Endothelial cell of hepatic sinusoid (primary cell): ENCODE measurements at regions not wholly inside any gene's neighbourhood (a gene's known extent, or its start where the extent isn't known, plus 50 kb on each side); places are given as distances from the start of the nearest gene placed in this dataset.

ENCODE experiments used
- in situ Hi-C: cut with HindIII; loops from 2 replicates; pipeline ENCODE4 v1.10.0; 2017; ENCODE audit warnings: low sequenced_read_pairs

DNA sequence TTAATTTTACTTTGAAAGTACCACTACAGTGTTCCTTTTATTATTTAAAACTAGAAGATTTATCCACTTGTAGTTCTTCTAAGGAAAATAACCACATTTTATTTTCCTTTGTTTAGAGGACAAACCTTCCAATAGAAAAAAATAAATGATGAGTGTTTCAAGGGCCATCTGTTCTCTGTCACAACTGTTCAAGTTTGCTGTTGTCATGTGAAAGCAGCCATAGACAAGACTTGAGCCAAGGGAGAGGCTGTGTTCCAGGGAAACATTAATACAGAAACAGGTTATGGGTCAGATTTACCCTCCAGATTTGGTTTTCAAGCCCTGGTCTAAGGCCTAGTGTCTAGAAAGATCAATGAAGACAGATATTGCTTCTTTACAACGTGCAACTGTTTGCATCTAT lies 463.6 kb downstream of the C6orf118 start:
- in situ Hi-C loops: no loop called here

DNA sequence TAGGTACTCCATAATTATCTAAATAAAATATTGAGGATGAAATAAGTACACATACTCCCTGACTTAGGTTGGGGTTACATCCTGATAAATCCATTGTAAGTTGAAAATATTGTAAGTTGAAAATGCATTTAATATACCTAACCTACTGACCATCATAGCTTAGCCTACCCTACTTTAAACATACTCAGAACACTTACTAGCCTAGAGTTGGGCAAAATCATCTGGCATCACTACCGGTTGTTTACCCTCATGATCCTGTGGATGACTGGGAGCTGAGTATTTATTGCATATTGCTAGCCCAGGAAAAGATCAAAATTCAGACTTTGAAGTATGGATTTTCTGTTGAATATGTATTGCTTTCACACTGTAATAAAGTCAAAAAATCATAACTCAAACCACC lies 467.3 kb downstream of the C6orf118 start:
- in situ Hi-C loops: no loop called here

DNA sequence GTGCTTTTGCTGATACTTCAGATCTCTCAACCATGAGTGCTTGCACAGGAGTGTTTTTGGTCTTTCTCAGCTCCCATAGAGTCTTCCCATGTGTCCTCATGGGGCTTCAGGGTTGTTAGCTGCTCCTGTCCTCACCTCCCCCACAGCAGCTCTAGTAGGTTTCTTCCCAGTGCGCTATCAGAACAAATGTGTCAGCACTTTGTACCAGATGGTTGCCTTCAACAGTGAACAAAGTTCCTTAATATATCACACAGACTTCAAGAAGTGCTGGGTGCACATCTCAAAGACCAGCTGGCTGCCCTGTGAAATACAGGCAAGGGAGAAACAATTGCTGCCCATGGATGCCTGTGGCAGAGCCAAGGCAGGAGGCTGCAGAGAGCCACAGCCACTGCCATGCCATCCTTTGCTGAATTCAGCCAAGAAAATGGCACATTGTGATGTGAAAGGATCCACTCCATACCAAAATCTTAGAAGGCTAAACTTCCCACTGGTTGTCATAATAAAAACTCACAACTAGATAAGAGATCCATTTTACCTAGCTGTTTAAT lies 471.3 kb downstream of the C6orf118 start:
- in situ Hi-C loops: no loop called here

DNA sequence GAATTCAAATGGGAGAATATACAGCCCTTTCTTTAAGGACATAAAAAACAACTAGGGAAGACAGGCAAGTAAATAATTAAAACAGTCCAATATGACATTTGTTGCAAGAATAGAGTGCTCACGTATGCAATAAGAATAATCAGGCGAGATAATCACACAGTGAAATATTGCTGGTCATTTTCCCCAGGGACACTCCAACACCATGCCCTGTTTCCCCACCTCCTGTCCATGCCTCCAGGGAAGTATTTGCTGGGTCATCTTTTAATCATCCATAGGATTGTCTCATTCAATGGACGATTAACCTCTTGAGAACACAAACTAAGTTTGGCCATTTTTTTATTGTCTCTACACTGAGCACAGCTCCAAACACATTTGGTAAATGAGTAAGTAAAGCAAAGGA lies 472.9 kb downstream of the C6orf118 start:
- in situ Hi-C loops: no loop called here

DNA sequence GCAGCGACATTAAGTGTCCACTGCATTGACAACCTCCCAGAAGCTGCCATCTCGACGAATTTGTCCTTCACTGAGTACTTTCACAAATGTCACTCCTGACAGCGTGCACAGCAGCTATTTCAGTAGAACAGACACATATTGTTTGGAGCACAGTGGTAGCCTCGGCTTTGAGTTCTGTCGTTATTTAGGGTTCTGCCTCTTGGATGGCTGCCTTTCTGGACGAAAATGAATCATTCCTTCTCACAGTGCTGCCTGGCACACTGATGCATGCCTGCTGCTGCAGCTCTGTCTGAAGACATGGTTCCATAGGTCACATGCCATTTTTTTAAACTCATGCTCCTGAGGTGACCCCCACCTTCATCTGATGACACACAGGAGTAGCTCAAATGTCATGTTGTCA lies 477.0 kb downstream of the C6orf118 start:
- in situ Hi-C loops: loop anchor here (5.0 kb wide), 1 partner anchor 55 kb away; no protein-coding TSS in a partner anchor

DNA sequence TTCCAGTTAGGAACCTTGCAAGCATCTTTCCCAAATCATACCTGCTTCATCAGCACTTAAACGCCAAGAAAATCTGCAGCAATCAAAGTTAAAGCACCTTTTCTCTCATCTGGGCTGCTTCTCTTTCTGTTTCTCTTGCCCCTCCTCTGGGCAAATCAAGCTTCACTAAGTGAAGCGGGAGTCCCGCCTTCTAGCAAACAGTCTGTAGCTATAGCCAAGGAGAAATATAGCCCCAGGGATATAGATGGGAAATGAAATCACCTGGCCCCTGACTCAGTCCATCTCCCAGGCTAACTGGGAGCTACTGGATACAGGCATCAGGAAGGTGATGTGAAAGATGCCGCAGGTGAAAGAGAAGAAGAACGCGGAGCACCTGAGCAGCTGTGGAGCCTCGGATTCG lies 481.9 kb downstream of the C6orf118 start:
- in situ Hi-C loops: no loop called here

DNA sequence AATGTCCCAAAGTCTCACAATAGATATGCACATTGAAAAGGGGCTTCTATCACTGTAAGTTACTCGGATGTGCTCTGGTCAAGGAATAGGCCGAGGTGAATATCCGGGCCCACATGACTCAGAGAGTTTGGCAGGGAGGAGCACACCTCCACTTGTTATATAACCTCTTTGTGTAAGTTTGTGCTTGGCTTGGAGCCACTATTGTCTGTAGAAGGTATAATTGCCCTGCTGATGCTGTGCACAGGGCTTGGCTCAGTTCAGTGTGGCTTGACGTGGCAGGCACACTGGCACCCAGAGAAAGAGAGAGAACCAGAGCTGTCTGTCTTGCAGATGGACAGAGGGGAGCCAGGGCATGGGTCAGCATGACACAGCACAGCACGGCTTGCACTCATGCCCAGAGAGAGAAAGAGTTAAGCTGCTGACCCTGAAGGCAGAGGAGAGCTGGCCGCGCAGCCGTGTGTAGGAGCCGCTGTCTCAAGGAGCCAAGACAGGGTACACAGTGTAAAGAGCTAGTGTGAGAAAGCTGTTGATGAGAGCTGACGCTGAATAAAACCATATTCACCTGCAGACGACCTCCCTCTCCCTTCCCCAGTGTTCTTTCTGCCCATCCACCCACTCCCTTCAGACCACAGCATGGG lies 482.5 kb downstream of the C6orf118 start:
- in situ Hi-C loops: no loop called here

DNA sequence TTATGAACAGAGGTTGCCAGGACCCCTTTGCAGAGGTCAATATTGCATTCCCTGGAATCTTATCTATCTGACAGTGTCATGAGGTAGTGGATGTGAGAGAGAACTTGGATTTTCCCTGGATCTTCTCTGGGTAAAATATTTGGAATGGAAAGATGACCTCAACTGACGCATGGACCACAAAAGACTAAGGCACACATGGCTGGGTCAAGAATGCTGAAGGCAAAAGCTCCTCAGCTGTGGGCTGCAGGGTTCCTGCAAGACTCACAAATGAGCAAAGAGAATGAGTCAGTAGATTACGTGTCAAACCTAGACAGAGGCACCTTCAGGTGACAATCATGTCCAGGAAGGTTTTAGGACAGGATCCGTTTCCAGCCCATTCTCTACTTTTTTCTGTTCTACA lies 484.0 kb downstream of the C6orf118 start:
- in situ Hi-C loops: no loop called here

DNA sequence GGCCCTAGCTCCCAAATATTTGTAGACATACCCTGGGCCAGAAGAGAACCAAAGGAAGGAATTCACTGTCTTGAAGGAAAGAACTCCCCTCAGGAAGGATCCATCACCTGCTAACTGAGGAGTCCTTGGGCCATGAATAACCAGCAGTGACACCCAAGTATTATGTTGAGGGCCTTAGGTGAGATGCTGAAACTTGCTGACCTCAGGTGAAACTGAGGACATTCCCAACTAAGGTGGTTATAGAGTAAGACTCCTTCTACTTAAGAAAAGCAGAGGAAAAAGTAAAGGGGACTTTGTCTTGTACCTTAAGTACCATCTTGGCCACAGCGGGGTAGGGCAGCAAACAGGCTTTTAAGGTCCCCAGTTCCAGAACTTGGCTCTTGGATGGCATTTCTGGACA lies 491.7 kb downstream of the C6orf118 start:
- in situ Hi-C loops: no loop called here

DNA sequence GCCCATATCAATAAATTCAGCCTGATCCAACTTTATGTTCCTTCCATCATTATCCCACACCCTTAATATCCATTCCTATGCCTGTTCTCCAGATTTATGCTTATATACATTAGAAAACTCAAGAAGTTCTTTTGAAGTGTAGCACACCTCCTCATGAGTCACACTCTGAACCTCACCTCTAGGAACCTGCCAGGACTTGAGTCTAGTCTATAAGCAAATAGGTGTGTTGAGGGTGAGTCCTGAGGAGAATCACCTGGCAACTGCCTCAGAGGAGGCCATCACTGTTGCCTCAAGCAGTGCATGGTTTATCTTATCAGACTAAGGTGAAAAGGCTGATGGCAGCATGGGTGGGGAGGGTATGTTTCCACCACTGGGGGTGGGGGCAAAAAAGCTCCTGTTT lies 496.7 kb downstream of the C6orf118 start:
- in situ Hi-C loops: no loop called here

DNA sequence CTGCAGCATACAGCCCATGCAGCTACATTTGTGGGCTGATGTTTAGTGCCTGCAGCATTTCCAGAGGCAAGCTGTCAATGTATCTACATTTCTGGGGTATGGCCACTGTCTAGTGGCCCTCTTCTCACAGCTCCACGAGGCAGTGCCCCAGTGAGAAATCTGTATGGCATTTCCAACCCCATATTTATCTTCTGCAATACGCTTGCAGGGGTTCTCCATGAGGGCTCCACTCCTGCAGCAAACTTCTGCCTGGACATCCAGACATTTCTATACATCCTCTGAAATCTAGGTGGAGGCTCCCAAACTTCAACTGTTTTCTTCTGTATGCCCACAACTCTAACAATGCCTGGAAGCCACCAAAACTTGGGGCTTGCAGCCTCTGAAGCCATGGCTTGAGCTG lies 502.3 kb downstream of the C6orf118 start:
- in situ Hi-C loops: no loop called here

DNA sequence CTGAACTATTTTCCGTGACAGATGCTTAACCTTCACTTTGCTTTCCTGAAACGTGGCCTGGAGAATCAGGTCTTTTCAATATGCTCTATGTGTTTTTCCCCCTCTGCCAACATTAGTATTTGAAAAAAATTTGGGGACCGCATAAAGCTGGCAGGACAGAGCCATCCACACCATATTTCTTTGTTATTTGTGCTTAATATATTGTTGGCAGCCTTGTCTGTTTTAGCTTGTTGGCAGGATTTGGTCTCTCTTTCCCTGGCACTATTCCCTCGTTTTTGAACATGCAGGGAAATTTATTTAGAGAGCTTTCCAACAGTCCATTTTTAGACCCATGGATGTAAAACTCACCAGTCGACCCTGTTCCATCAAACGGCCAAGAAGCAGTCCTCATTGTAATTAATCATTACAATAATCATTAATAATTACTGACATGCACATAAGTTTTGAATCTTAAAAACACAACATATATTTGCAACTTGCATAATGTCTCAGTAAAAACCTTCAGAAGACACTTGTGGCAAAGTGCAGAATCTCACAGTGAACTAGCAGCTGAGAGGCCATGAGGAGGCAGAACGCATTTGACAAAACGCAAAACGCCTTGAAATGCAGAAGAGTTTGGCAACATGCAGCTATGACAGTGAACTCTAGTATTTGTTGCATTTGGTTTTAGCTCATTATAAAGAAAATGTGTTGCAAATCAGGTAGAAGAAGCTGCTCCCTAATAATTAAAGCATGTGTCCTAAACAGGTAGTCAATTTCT lies 514.2 kb downstream of the C6orf118 start:
- in situ Hi-C loops: no loop called here

DNA sequence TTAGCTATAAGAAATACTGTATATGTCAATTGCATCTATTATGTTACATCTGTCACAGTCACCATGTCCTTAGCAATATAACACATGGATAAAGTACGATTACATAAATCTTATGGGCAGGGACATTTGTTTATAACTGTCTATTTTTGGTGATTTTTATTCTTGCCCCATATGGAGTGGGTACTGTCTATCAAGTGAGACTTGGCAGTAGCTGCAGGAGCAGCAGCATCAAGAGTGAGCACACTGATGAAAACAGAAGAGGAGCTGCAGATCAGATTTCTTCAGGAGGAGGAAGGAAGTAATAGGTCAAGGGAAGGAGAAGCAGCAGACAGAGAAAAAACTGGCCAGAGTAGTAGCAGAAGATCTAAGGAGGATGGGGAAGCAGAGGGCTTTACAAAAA lies 516.7 kb downstream of the C6orf118 start:
- in situ Hi-C loops: loop anchor here (5.0 kb wide), 1 partner anchor 260 kb away; no protein-coding TSS in a partner anchor

DNA sequence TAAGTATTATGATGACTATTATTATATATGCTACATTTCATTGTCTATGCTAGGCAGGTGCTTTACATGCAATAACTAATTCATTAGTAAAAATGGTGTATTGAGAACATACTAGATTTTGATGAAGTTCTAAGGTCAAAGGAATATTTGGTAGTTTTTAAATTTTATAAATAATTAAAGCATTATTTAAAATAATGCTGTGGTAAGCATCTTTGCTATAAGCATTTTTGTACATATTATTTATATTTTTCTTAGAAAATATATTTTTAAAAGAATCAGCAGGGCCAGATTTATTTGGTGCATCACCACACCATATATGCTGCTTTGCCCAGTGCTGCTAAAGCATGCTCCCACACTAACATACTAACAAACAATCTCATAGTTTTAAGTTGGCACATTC lies 517.9 kb downstream of the C6orf118 start:
- in situ Hi-C loops: loop anchor here (5.0 kb wide), 1 partner anchor 261 kb away; no protein-coding TSS in a partner anchor

DNA sequence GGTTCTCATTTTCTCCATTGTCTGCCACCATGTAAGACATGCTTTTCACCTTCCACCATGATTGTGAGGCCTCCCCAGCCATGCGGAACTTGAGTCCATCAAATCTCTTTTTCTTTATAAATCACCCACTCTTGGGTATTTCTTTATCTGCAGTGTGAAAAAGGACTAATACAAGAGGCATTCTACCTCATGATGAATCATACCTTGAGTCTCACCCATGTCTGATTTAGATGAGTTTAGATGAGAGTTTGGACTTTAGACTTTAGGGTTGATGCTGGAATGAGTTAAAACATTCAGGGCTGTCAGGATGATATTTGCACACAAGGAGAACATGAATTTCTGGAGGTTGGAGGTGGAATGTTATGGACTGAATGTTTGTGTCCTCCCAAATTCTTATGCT lies 545.6 kb downstream of the C6orf118 start:
- in situ Hi-C loops: no loop called here

DNA sequence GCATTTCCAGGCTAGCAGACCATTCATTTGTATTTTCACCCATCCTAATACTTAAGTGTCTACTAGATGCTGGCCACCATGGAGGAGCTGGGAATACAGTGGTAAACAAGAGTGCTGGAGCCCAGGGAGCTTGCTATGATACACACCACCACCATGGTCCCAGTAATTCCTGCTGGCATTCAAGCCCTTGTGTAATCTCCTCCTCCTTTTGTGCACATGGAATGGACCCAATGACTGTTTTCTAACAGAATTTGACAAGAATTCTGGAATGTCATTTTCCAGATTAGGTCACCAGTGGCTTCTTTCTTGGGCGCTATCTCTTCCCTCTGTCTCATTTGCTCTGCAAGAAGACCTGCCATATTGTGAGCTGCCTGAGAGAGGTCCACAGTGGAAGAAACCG lies 552.0 kb downstream of the C6orf118 start:
- in situ Hi-C loops: no loop called here

DNA sequence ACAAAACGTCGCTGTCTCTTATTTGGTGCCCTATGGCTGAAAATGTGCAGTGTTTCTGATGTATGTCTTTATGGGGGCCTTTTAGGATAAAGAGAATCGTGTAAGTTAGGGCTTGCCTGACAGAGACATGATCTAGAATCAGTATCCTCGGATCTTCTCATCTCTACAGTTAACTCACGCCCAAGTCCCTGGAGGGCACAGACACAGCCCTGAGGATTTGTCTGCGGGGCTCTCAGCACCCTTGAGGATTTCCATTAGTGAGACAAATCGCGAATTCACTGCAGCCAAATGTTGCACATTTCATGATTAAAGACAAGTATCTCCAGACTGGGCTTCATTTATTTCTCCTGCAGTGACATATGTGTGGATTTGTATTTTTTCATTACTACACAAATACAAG lies 552.7 kb downstream of the C6orf118 start:
- in situ Hi-C loops: no loop called here

DNA sequence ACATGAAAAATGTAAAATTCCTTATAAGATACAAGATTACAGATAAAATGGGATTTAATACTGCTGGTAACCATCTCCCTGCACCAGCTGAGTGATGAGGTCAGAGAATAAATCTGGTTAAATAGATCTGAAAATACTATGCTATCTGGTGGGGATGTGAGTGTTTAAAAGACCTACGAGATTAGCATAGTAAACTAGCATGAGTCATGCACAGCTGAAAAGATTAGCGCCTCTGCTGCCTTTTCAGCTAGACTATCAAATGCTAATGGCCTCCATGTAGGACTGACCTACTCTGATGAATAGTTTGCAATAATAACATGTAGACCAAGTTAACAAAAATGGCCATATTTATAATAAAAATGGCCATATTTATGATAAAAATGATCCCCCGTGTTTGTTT lies 553.3 kb downstream of the C6orf118 start:
- in situ Hi-C loops: no loop called here

DNA sequence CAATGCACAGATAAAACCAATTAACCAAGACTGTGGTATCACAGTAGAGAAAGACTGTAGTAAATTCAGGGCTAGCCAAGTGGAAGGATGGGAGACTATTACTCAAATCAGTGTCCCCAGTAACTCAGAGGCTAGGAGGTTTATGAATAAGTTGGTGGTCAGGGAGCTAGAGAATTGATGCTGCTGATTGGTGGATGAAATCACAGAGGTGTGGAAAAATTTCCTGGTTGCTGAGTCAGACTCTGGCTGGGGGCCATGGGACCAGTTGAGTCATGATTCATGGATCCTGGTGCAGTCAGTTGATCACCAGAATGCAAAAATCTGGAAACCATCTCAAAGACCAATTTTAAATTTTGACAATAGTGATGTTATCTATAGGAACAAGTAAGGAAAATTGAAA lies 555.9 kb downstream of the C6orf118 start:
- in situ Hi-C loops: no loop called here

DNA sequence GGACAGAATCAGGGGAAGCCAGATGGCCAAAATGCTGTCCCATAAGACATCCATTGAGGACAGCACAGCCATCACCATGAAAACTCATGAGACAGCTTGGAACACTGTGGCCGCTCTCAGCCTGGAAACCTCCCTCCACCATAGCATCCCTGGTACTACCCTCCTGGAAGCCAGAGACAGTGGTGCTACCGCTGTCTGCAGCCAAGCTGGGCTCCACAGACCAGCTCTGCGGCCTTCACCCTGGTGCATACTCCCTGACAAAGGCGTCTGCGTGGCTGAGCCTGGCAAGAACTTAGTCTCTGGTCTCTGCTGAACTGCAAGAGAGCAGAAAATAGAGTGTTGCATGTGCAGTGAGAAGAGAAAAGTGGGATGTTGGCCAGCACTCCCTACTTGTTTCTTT lies 558.0 kb downstream of the C6orf118 start:
- in situ Hi-C loops: no loop called here

DNA sequence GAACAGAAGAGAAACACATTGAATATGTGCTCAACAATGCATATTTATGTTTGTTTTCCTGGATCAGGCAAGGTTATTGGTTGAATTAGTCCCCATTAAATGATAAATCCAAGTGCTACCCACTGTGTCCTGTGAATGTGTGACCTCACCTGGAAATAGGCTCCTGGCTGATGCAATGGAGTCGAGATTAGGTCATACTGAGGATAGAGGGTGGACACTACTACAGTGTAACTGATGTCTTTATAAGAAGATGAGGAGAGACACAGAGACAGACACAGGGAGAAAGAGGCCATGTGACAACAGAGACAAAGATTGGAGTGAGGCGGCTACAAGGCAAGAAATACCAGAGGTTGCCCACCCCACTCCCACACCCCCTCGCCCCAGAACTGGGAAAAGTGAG lies 559.3 kb downstream of the C6orf118 start:
- in situ Hi-C loops: no loop called here
